Nucleus accumbens (tissue), 56 donors: ENCODE measurements at regions not wholly inside any gene's neighbourhood (a gene's known extent, or its start where the extent isn't known, plus 50 kb on each side); places are given as distances from the start of the nearest gene placed in this dataset.

Experiments used
- DNase-seq, 56 donors: peaks; one replicate each; lab custom pipeline; 2025; lab: John Stamatoyannopoulos, UW

- no peak for DNase-seq
Measured at GRCh38 chr11:45725121-45725520, 59.7 kb upstream of the CHST1 start.

- no peak for DNase-seq
Measured at GRCh38 chr11:45724153-45724552, 58.7 kb upstream of the CHST1 start.

GRCh38 chr11:45723397-45723796 lies 58.0 kb upstream of the CHST1 start:
- no peak for DNase-seq

- DNase-seq, result no peak
Measured at GRCh38 chr11:45722144-45722543, 56.7 kb upstream of the CHST1 start.

GRCh38 chr11:45717526-45717925 lies 52.1 kb upstream of the CHST1 start:
- no peak for DNase-seq

- DNase-seq, result no peak
Measured at GRCh38 chr11:45715418-45715817, 50.0 kb upstream of the CHST1 start.
